Hepatocyte (in vitro differentiated cells): ENCODE measurements at regions not wholly inside any gene's neighbourhood (a gene's known extent, or its start where the extent isn't known, plus 50 kb on each side); places are given as distances from the start of the nearest gene placed in this dataset.

Experiments used
- EZH2 ChIP-seq: fragments of 200-600 bp; sonication (generic); IDR thresholded peaks from 2 replicates; pipeline ENCODE4 v1.6.1; 2016; ENCODE audit warnings: antibody characterized with exemption, mild to moderate bottlenecking, borderline replicate concordance
- TF ChIP-seq, protein P1 (sequence below): fragments of 200-600 bp; sonication (generic); IDR thresholded peaks from 2 replicates; pipeline ENCODE4 v1.5.1; 2016; ENCODE audit warnings: antibody characterized with exemption, mild to moderate bottlenecking; ENCODE audit not compliant: poor library complexity

DNA sequence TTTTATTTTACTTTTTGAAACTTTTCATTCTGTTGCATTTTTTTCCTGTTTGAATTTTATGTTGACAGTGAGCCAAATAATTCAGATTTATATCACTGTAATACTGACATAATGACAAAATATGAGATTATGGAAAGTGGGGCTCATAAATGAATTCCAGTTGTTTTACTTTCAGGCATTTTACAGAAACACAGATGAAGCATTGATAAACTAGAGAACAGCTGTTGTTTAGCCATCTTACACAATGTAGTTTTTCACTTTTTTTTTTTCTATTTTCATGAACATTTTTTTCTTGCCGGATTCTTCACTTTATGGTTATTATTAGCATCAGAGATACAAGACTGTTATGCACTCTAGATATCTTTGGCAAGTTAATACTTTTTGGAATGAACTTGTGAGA lies 91.7 kb upstream of the PAQR3 start:
- TF ChIP-seq, protein P1, sequence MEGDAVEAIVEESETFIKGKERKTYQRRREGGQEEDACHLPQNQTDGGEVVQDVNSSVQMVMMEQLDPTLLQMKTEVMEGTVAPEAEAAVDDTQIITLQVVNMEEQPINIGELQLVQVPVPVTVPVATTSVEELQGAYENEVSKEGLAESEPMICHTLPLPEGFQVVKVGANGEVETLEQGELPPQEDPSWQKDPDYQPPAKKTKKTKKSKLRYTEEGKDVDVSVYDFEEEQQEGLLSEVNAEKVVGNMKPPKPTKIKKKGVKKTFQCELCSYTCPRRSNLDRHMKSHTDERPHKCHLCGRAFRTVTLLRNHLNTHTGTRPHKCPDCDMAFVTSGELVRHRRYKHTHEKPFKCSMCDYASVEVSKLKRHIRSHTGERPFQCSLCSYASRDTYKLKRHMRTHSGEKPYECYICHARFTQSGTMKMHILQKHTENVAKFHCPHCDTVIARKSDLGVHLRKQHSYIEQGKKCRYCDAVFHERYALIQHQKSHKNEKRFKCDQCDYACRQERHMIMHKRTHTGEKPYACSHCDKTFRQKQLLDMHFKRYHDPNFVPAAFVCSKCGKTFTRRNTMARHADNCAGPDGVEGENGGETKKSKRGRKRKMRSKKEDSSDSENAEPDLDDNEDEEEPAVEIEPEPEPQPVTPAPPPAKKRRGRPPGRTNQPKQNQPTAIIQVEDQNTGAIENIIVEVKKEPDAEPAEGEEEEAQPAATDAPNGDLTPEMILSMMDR: no peak
- TF ChIP-seq EZH2: no peak
